IPS DF 4.7 (cell line): ENCODE measurements at regions not wholly inside any gene's neighbourhood (a gene's known extent, or its start where the extent isn't known, plus 50 kb on each side); places are given as distances from the start of the nearest gene placed in this dataset.

Experiments used
- DNase-seq: peaks from one replicate; pipeline ENCODE4 v3.0.0-alpha.2; 2013; ENCODE audit warnings: low spot score; ENCODE audit errors: extremely low read depth

- no peak for DNase-seq
Observed at GRCh38 chr13:29957320-29957719, 106.9 kb upstream of the UBL3 start.

- DNase-seq, result no peak
Observed at GRCh38 chr13:29956853-29957252, 106.4 kb upstream of the UBL3 start.

- DNase-seq, result no peak
Observed at GRCh38 chr13:29955137-29955650, 104.8 kb upstream of the UBL3 start.

- no peak for DNase-seq
Observed at GRCh38 chr13:29954082-29955028, 103.9 kb upstream of the UBL3 start.

- no peak for DNase-seq
Observed at GRCh38 chr13:29953542-29953941, 103.1 kb upstream of the UBL3 start.

GRCh38 chr13:29952245-29952644 is 101.8 kb upstream of the UBL3 start:
- DNase-seq, result no peak

GRCh38 chr13:29948791-29949190 is 98.4 kb upstream of the UBL3 start:
- DNase-seq, result no peak

GRCh38 chr13:29948244-29948643 is 97.8 kb upstream of the UBL3 start:
- no peak for DNase-seq

GRCh38 chr13:29947839-29948238 is 97.4 kb upstream of the UBL3 start:
- DNase-seq, result no peak

GRCh38 chr13:29946093-29946492 is 95.7 kb upstream of the UBL3 start:
- no peak for DNase-seq

GRCh38 chr13:29943686-29944085 is 93.3 kb upstream of the UBL3 start:
- no peak for DNase-seq

GRCh38 chr13:29943273-29943672 is 92.9 kb upstream of the UBL3 start:
- no peak for DNase-seq

- no peak for DNase-seq
Observed at GRCh38 chr13:29940715-29941114, 90.3 kb upstream of the UBL3 start.

- no peak for DNase-seq
Observed at GRCh38 chr13:29939158-29939557, 88.7 kb upstream of the UBL3 start.

GRCh38 chr13:29937841-29938240 is 87.4 kb upstream of the UBL3 start:
- no peak for DNase-seq

GRCh38 chr13:29937379-29937778 is 87.0 kb upstream of the UBL3 start:
- DNase-seq, result no peak

GRCh38 chr13:29936956-29937355 is 86.5 kb upstream of the UBL3 start:
- DNase-seq, result no peak

GRCh38 chr13:29936051-29936813 is 85.8 kb upstream of the UBL3 start:
- no peak for DNase-seq

GRCh38 chr13:29935309-29935981 is 85.0 kb upstream of the UBL3 start:
- DNase-seq, result no peak

- no peak for DNase-seq
Observed at GRCh38 chr13:29934531-29935308, 84.3 kb upstream of the UBL3 start.

GRCh38 chr13:29933401-29933800 is 83.0 kb upstream of the UBL3 start:
- DNase-seq, result no peak
